GM18858 (cell line): ENCODE measurements at regions not wholly inside any gene's neighbourhood (a gene's known extent, or its start where the extent isn't known, plus 50 kb on each side); places are given as distances from the start of the nearest gene placed in this dataset.
"Not testable (repeated sequence)": the region's sequence is repeated elsewhere in the genome, so short reads cannot be mapped to it uniquely, and the experiment has no call there.

Experiments used
- ATAC-seq: cut with Tn5 transposase; IDR thresholded peaks from one replicate; pipeline ENCODE4 v1.9.1; 2021; ENCODE audit not compliant: unreplicated experiment

GRCh38 chr1:99533909-99534637 is 111.8 kb upstream of the PALMD start:
- no peak for ATAC-seq

GRCh38 chr1:99534638-99534930 is 111.3 kb upstream of the PALMD start:
- no peak for ATAC-seq

- no peak for ATAC-seq
Measured at GRCh38 chr1:99535470-99536164, 110.3 kb upstream of the PALMD start.

GRCh38 chr1:99537886-99538617 is 107.9 kb upstream of the PALMD start:
- no peak for ATAC-seq

GRCh38 chr1:99538618-99538956 is 107.3 kb upstream of the PALMD start:
- ATAC-seq: no peak

GRCh38 chr1:99539131-99539530 is 106.8 kb upstream of the PALMD start:
- ATAC-seq: no peak

GRCh38 chr1:99540744-99541143 is 105.2 kb upstream of the PALMD start:
- no peak for ATAC-seq

- no peak for ATAC-seq
Measured at GRCh38 chr1:99544328-99544727, 101.6 kb upstream of the PALMD start.

- no peak for ATAC-seq
Measured at GRCh38 chr1:99546432-99547416, 99.2 kb upstream of the PALMD start.

GRCh38 chr1:99548943-99549605 is 96.8 kb upstream of the PALMD start:
- no peak for ATAC-seq

GRCh38 chr1:99550198-99550597 is 95.7 kb upstream of the PALMD start:
- no peak for ATAC-seq

GRCh38 chr1:99551812-99552614 is 93.9 kb upstream of the PALMD start:
- no peak for ATAC-seq

GRCh38 chr1:99553301-99553700 is 92.6 kb upstream of the PALMD start:
- ATAC-seq: no peak

GRCh38 chr1:99553819-99554218 is 92.1 kb upstream of the PALMD start:
- not testable (repeated sequence) for ATAC-seq

GRCh38 chr1:99554727-99555126 is 91.2 kb upstream of the PALMD start:
- no peak for ATAC-seq

- no peak for ATAC-seq
Measured at GRCh38 chr1:99557546-99558202, 88.2 kb upstream of the PALMD start.

- ATAC-seq: no peak
Measured at GRCh38 chr1:99559166-99559565, 86.7 kb upstream of the PALMD start.

GRCh38 chr1:99560207-99561040 is 85.5 kb upstream of the PALMD start:
- ATAC-seq: no peak
